NOMO-1 treated with dmso at 0.1 percent for 144 hours (cell line): ENCODE measurements at regions not wholly inside any gene's neighbourhood (a gene's known extent, or its start where the extent isn't known, plus 50 kb on each side); places are given as distances from the start of the nearest gene placed in this dataset.

Experiments used
- DNase-seq: peaks from one replicate; lab custom pipeline; 2025; ENCODE audit not compliant: unreplicated experiment; lab: John Stamatoyannopoulos, UW

DNA sequence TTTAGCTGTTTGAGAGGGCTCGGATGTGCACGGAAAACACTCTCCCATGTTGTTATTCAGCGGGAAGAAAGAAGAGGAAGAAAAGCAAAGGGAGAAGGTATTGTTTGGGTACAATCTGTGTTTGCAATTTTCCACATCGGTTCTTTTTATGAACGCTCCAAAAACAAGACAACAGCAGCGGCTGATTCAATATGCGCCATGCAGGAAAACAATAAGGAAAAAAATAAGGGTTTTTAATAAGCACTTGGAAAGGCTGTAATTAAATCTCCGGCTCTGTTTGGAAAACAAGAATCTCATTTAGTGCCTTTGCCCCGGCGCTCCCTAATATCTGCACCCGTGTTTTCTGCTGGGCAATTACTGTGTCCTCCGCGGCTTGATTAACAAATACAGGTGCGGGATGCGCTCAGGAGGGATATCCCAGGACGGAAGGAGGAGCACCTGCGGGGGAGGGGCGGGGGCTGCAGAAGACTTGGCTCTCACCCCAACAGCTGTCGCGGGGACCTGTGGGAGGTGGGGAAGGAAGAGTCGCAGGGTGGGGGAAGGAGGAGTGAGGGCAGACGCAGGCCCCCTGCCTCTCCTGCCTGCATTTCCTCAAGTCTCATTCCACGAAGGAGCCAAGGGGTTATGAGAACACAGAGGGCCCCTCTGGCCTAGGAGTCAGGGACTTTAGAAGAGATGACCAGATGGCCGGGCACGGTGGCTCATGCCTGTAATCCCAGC lies 181.5 kb upstream of the PODXL start:
- no peak for DNase-seq

DNA sequence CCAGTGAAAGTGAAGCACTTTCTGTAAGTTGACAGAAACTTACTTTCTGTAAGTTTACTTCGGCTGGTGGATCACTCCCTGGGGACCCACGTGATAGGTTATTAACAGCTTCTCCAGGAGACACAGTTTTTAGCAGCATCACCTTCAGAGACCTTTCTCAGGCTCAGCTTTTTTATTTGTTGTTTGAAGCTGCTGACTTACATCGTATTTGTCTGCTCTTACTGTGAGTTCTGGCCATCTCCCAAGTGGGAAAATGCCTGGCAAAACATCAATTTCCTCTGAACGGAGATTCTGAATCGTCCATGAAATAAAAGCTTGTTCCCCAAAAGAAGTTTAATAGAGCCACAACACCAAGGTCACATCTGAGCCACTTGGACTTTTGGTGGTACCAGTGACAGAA lies 178.7 kb upstream of the PODXL start:
- DNase-seq = no peak

DNA sequence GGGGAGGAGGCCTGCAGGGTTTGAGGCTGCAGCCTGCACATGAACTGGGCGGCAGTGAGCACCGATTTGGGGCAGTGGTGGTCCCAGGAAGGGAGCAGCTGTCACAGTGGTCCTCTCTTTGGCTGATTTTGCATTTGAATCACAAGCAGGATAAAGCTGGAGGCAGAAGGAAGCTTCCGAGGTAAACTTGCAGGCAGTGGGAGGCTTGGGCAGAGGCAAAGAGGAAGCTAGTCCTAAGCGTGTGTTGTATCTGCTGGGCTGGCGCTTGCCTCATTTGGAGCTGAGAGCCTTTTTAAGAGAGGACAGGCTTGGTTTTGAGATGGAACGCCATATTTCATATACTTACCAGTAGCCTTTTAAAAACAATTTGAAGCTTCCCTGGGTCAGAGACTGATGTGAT lies 177.2 kb upstream of the PODXL start:
- no peak for DNase-seq

DNA sequence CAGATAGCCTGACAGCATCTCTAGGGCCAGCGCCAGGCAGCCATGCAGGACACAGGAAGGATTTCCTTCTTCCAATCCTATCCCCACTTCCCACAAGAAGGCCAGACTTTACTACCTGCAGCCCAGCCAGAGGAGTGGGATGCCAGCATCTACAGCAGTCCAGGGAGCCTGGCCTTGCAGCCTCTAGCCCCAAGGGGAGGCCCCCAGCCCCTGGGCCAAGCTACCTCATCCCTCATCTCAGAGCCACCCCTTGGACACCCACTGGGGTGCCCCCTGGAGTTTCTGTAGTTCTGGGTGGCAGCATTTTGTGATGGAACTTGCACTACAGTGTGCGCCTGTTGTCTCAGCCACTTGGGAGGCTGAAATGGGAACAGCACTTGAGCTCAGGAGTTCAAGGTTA lies 170.8 kb upstream of the PODXL start:
- no peak for DNase-seq

DNA sequence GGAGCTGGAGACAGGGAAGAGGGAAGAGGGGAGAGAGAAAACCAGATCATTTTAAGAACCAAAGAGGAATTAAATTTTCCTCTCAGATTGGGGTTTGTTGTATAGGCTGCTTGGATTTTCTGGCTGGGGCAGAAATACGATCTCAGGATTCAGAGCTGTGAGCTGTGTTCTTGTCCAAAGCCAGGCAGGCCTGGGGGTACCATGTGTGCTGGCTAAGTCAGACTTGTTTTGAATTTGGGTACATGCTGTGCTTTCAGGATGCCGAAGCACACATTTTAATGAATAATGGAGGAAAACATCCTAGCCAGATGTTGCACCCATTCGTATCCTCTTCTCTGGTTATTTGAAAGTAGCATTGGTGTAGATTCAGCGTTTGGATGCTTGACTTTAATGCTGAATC lies 170.3 kb upstream of the PODXL start:
- DNase-seq = no peak

DNA sequence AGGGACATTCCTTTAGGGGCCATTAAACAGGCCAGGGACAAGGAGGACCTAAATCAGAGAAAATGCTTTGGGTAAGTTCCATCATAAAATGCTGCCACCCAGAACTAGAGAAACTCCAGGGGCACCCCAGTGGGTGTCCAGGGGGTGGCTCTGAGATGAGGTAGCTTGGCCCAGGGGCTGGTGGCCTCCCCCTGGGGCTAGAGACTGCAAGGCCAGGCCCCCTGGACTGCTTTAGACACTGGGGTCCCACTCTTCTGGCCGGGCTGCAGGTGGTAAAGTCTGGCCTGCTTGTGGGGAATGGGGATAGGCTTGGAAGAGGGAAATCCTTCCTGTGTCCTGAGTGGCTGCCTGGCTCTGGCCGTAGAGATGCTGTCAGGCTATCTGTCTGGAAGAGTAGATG lies 169.6 kb upstream of the PODXL start:
- DNase-seq = no peak

DNA sequence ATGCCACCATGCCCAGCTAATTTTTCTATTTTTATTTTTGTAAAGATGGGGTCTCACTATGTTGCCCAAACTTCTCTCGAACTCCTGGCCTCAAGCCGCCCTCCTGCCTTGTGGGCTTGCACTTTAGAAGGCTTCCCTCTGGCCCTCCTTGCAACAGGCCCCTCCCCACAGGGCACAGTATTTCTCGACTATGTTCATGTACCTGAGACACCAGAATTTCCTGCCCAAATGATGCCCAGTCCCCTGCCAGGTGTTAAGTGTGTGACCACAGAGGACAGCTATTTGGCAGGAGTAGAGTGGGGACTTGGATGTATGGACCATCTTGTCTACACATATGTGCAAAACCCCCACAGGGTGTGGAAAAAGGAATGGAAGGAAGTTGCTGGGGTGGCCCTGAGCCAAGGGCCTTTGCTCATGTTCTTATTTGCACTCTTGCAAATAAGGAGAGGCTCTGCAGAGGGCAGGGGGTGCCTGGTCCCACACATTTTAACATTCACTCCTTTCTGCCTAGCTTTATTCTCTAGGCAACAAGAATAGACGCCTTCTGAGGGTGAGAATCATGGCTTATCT lies 168.4 kb upstream of the PODXL start:
- DNase-seq = no peak

DNA sequence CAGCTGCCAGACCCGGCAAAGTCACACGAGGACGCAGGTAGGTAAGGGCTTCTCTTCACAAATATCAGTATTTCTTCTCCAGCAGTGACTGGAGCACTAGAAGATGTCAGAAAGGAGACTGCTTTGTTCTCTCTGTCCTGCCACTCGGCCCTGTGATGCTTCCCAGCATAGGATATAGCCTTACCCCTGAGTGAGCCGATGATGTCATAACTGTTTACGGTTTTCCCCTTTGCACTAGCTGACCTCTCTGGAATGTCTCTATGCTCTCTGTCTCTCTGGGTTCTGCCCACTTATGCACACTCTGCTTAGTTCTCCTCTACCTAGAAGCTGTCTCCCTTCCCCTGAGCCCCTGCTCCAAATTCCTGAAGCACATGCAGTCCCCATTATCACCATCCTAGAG lies 167.5 kb upstream of the PODXL start:
- DNase-seq = no peak

DNA sequence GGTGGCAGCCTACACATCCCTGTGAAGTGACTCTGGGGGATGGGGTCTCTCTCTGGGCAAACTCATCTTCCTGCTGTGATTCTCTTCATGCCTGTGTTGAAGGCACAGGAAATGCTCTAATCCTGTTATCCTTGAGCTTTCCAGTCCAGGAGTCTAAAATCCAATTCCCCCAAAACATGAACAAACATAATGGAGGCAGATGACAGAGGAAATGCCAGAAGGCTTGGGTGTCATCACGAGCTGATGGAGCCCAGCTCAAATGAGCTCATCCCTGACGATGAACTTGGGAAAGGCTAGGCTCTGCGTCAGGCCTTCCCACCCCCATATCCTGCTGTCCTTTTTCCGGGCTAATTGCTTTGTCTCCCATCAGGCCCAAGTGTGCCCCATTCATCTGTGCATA lies 165.9 kb upstream of the PODXL start:
- no peak for DNase-seq

DNA sequence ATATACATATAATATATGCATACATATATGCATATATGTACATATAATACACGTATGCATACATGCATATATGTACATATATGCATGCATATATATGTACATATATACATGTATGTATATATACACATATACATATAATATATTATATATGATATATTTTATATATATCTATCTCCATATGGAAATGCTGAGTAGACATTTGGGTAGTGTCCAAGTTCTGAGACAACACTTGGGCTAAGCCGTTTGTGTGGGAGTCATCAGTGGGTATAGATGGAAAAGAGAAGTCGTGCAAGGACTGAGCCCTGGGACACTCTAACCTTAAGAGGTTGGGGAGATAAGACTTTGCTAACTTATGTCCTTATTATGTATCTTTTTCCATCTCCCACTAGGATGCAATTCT lies 165.2 kb upstream of the PODXL start:
- DNase-seq = no peak

DNA sequence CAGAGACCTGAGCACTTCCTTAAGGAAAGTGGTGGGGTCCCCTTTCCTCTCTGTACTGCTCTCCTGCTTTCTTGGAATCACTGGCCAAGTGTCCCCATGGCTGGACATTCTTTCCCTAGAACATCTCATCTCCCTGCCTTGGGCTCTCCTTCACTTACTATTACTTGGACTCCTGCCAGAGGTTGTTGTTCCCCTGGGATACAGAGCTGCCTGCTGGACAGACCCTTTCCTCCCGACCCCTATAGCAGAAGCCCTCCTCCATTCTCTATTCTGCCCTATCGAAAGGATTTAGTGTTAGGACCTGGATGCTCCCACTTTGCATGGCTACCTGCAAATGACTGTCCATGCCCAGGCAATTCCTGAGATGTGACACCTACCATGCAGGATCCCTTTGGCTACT lies 164.3 kb upstream of the PODXL start:
- no peak for DNase-seq

DNA sequence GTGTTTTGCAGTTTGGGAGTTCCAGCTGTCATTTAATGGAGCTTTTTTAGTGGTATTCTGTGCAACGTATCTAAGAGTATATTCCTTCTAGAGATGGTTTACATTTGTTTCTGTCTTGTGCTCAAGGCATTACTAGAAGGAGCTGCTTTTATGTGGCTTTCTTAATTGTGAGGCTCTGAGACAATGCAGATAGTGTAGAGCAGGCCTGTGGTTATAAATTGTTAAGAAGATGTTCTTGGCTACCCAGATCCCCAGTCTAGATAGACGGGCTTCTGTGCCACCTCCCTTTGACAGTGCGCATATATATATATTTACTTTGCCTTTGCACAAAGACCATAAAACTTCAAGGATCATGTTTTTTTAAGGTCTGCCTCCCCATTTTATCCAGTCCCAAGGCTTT lies 160.8 kb upstream of the PODXL start:
- no peak for DNase-seq

DNA sequence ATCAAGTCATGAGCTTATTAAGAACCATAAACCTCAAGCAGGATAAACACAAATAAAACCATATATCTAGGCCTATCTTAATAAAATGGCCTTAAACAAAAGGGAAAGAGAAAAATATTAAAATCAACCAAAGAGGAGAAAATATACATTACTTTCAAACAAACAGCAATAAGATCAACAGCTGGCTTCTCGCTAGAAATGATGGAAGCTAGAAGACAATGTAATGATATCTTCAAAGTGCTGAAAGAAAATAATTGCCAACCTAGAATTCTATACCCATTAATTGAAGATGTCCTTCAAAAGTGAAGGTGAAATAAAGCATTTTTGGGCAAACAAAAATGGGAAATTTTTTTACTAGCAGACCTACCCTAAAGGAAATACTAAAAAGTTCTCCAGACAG lies 142.9 kb upstream of the PODXL start:
- no peak for DNase-seq

DNA sequence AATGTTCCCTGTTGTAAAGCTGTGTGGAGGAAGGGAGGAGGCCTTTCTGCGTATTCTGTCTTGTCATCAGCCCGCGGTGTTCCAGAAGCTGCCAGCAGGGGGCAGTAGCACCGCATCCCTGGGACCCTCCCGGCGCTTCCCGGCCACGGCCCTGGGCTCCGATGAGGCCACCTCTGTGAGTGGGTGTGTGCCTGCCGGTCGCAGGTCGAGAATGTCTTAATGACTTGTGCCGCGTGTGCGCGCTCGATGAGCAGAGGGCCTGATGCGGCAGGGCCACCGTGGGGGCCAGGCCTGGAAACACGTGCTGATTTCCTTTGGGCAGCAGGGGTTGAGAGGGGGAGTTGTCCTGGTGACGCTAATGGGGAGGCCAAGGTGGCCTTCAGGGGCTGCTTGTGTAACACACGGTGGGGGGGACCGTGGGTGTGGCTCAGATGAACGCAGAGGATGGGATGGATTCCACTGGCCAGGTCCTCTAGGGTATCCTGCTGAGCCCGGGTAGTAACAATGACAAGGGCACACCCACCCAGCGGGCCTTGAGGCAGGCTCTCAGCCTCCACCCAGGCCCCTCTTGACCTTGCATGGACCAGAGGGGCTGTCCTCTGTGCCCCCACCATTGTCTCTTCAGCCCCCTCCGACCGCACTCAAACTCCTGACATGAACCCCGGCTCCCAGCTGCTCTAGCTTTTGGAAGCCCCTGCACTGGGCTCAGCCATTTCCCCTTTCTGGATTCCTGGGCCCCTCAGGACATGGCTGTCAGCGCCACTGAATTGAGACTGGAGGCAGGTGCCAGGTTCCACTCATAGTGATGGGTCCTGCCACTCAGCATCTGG lies 135.9 kb upstream of the PODXL start:
- no peak for DNase-seq

DNA sequence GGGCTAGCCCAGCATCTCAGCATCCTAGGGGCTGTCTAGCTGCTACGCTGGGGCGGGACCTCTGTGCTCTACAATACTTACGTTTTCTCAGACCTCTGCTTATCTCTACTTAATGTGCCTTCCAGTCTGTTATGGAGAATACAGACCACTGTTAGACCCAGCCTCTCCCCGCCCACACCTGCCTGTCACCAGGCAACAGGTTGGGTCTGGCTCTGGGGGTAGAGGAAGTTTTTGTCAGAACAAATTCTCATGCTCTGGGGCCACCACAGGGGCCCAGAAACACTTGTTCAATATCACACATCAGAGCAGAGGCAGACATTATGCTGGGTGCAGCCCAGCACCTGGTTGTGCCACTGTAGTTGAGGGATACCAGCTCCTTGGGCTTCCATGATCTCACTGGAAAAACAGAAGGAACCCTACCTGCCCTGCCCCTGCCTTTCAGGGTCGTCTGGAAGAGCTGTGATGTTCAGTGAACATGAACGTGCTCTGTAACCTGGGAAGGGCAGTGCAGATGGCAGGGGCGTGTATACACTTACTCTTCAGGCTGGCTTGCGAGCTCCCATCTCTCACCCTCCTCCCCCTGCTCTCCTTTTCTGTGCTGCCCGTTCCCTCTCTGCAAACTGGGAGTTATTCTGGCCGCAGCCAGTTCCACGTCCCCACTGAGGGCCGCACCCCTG lies 135.2 kb upstream of the PODXL start:
- DNase-seq = no peak

DNA sequence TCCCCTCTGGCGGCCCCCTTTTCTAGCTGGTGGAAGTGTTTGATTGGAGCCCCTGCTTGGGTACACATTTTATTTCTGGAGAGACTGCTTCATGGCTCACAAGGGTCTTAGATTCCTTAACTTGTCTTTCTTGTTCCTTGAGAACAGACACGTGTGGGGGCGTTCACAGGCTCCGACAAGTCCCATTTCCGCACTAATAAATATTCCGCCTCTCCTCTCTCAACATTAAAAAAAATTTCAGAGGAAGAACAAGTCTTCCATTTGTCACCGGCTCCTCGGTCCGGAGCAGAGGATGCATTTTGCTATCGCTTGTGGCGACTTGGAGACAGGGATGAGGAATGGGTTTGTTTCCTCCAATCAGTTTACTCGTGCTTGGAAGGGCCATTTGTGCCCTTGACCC lies 134.0 kb upstream of the PODXL start:
- no peak for DNase-seq

DNA sequence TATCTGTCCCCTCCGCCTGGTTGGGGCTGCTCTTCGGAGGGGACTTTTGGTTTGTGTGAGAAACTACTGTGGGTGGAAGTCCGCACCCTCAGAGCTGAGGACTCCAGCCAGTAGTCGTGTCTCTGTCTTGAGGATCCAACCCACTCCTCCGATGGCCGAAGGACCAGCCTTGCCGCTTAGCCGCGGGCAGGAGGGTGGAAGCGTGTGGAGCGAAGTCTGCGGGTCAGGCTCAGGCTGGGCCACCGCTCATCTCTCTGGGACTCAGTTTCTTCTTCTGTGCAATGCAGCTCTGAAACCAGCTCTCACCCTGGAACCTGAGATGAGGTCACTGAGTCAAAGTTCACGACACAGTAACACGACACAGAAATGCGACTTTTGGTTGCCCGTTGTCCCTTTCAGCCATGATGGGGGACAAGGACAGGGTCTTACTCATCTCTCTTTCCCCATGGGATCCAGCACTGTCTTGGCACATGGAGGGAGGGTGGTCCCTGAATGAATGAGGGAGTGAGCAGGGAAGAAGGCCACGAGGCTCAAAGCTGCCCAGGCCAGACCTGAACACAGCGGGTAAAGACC lies 133.3 kb upstream of the PODXL start:
- no peak for DNase-seq

DNA sequence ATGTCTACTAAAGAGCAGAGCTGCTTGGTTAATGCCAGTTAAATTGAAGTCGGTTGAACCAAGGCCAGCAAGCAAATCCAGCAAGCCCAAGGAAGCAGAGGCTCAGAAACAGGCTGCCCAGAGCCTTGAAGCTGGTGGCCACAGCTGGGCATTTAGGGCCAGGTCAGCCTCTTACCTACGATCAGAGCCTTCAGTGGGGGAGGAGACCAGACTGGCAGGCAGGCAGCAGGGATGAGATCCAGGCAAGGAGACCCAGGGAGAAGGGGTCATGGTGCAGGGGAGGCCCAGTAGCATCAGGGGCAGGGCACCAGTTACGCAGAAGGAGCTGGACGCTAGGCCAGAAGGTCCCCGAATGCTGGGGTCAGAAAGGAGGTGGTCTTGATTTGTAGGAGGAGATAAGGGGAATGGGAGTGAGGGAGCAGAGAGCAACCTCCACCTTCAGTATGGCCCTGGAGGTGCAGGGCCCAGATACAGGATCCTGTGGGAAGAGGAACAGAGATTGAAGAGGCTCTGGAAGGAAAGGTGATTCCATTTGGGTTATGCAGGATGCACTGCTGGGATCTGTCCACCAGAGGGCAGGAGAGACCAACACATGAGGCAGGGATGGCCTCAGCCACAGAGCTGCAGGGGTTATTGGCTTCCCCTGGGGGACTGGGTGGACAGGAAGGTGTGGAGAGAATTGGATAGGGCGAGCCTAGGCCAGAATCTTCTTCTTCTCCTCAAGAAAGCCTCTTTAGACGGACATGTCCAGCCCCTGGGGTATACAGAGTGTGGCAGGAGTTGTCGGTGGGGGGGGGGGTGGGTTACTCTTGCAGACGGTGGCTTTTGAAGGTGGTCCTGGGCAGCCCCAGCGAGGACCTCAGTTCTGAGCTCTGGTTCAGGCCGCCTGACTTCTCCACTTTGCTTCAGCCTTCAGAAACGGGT lies 132.6 kb upstream of the PODXL start:
- no peak for DNase-seq

DNA sequence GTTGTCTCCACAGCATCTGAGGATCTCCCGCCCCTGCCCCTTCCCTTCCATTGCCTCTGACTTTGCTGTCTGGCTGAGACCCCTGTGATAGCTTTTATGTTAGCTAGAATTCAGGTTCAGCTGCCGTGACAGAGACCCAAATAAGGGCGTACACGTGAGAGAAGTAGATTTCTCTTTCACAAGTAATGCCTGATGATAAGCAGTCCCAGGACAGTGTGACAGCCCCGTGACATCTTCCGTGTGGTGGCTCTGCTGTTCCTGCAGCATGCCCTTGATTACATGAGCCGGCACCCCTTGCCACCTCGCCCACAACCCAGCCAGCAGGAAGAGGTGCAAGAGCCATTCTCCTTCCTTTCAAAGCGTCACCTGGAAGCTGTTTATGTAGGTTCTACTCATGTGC lies 130.9 kb upstream of the PODXL start:
- no peak for DNase-seq

DNA sequence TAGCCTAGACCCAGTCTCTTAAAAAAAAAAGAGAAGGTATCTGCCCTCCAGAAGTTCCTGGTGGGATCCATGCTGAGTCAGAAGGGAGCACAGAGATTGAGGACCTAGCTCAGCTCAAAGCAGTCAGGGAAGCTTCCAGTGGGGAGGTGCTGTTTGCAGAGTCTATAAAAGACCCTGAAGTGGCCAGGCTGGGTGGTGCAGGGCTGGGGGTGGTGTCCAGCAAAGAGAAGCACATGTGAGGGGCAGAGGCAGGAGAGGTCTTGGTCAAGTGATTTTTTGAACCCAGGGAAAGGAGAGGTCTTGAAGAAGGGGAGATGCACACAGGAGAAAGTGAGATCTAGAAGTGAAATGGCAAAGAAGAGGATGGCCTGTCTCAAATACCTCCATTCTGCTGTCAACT lies 130.4 kb upstream of the PODXL start:
- DNase-seq = no peak
